Cerebellar nuclear complex (tissue), 1 donor: ENCODE measurements at regions not wholly inside any gene's neighbourhood (a gene's known extent, or its start where the extent isn't known, plus 50 kb on each side); places are given as distances from the start of the nearest gene placed in this dataset.

Experiments used
- DNase-seq, 2 experiments: peaks; one replicate each; lab custom pipeline; 2025; lab: John Stamatoyannopoulos, UW

DNA sequence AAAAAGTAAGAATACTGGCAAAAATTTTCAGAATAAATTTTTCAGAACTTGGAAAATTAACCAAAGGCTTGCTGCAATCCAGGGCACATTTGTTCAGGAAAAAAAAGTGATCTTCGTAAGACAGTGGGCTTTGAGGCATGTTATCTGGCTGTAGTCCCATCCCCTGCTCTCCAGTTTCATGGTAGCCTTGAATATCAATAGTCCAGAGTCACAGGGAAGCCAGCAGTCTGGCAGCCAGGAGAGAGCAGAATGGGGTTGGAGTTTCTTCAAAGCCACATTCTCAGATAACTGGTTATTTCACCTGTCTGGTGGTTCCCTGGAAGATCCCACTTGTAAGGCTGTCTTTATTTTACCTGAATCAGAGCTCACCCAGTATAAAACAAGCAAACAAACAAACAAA is 669.3 kb downstream of the MATN1 start:
- DNase-seq, result no peak

- no peak for DNase-seq
Observed at GRCh38 chr1:30052178-30052577, 671.2 kb downstream of the MATN1 start.

DNA sequence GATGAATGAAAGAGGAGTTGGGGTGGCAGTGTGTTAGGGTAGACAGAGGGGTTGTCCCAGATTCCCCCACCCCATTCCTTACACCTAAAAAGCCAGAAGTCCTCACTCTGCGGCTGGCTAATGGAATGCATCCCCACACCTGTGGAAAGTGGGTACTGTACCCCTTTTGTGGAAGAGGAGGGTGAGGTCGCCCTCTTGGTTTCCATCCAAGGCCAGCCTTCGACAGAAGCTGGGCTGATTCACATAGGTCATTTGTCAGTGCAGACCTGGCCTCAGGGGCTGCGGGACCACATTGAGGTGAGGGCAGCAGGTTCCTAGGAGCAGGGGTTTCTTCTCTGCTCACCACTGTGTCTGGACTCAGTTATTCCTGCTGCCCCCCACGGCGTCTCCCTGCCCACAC is 671.6 kb downstream of the MATN1 start:
- DNase-seq, result no peak

- DNase-seq, result no peak
Observed at GRCh38 chr1:30049748-30050296, 673.6 kb downstream of the MATN1 start.

DNA sequence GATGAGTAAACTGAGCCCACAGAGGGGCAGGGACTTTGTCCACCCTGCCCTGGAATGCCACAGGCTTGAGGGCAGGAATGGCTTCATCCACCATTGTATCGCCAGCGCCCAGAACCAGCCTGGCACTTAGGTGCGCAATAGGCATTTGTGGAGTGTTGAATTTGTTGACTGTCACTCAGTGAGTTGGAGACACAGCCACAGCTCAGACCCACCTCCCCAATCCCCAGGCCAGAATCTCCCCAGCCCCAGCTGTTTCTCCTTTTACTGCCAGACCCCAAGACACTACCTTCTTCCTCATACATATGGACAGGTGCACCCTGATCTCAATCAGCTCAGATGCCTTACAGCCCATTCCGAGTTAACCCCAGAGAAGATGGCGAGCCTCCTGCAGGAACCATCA is 674.5 kb downstream of the MATN1 start:
- DNase-seq, result no peak

GRCh38 chr1:30047576-30047975 is 675.8 kb downstream of the MATN1 start:
- DNase-seq, result no peak

- DNase-seq, result no peak
Observed at GRCh38 chr1:30046751-30047150, 676.6 kb downstream of the MATN1 start.

GRCh38 chr1:30045304-30046090 is 677.9 kb downstream of the MATN1 start:
- DNase-seq, result no peak

DNA sequence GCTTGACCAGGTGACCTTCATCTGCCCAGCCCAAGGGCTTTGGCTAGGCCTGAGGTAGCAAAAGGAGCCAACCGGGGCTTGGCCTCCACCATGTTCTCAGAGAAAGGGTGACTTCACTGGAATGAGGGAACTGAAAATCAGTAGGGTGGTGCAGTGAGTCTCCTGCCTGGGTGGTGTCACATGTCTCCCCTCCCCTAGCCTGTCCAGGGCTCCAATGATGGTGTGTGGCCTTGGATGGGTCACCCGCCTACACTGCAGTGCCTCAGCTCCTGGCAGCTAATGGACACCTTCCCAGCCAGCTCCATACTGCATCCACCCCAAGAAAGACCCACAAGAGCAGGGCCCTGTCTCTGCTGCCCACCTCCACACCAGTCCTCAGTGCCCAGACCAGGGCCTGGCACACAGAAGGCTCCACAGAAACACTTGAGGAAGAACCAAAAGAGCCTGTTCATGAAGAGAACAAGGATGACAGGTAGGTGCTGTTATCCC is 678.7 kb downstream of the MATN1 start:
- no peak for DNase-seq

DNA sequence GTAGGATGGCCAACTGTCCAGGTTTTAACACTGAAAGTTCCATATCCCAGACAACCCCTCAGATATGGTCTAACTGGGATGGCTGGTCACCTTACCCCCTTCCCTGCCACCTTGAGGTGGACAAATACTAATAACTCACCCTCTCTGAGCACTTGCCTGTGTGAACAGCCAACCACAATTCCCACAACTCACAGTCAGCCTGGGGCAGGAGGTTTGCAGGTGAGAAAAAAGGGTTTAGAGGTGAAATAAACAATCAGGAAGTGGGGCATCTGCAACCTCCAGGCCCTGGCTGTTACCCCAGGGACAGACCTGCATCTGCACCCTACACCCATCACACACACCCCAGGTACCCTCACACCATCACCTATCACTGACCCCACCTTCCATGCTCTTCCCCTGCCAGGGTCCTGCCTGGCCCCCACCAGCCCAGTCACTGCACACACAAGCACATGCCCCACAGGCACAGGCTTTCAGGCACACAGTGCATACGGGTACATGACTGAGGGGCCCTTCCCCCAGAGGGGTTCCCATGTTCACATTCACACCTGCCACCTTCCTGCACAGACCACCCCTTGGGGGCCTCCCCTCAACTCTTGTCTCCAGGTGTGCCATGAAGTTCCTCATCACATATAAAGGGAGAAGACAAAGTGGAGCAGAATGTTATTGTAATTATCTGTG is 679.5 kb downstream of the MATN1 start:
- DNase-seq, result no peak

DNA sequence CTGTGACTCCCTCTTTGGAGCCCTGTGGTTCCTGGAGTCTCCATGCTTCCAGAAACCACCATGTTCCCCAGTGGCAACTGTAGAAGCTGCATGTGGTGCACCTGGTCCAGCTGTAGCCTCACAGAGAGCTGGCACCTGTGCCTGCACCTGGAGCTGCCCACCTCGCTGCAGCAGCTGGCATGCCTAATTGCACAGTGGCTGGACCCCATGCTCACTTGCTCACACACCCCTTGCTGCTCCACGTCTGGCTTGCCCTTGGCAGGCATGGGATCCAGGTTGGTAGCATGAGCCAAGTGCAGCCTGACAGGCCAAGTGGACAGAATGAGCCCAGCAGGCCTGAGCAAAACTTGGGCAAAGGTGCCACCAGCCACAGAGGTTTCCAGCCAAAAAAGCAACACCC is 680.1 kb downstream of the MATN1 start:
- no peak for DNase-seq

DNA sequence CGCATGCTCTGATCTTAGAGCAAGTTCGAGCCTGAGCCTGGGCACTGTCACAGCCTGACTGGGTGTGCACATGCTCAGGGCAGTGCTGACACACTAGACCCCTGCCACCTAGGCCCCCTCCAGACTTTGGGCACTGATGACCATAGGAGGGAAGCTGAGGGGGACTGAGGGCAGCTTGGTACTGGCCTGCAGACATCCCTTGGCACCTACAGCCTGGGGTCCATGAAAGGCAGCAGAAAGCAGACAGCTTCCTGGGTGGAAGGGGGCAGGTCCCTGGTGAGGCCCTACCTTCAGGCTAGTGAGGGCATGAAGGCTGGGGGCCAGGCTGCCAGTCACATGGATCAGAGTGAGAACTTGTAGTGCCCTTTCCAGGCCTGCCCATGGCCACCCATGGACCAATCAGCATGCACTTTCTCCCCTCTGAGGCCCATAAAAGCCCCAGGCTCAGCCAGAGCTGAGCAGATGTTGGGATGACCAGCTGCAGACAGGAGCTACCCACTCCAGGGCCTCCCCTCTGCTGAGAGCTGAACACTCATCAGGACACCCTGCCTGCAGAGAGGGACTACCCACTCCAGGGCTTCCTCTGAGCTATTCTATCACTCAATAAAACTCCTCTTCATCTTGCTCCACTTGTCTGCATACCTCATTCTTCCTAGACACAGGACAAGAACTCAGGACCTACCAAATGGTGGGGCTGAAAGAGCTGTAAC is 680.8 kb downstream of the MATN1 start:
- no peak for DNase-seq

DNA sequence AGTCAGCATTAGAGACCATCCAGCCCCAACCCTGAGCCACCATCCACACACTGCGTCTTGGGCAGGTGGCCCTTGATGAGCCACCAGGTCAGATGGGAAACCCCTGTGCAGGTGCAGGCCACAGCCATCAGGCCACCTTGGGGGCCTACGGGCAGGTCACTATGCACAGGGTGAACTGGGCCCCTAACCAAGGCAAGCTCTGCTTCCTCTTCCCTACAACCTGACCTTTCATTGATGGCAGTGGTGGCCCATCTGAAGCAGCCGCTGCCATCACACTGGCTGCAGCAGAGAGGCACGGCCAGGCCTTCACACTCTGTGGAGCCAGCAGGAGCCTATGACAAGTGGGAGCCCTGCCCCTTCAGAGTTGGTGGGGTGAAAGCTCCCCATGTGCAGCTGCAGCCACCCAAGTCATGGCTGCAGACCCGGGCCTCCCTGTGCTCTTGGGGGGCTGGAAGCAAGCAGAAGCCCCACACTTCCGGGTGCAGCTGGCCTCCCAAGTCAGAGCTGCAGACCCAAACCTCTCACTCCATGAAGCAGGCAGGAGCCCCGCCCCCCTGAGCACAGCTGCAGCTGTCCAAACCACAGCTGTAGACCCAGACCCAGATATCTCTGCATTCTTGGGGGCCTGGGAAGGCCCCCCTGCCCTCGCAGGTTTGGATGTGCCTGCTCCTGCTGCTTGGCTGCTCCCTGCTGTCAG is 681.5 kb downstream of the MATN1 start:
- no peak for DNase-seq

- no peak for DNase-seq
Observed at GRCh38 chr1:30040081-30041019, 683.0 kb downstream of the MATN1 start.

DNA sequence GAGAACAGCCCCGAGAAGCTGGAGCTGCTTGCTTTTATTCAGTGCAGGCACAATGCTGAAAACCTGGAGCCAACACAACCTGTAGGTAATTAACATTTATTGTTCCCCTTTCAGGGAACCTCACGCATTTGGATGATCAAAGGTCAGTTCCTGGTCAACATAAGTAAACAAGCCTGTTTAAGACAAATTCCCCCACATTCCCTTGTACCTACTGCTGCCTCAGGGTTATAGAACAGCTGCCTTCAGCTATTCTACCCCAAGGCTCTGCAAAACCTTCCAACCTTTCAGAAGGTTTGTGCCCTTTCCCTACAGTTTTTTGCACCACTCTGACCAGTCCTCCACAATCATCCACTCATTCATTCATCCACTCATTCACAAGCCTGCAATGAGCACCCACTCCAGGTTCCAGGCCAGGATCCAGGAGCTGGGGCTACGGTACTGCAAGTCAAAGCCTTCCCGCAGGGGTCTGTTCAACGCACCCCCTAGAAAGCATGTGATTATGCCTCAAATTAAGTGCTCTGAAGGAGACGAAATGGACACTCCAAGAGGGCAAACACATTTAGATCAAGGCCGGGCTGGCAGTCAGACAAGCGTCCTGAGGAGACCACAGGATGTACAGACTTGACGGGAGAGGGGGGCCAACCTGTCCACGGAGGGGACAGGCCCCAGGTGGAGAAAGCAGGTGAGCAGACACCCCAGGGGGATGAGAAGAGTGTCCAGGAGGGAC is 683.9 kb downstream of the MATN1 start:
- DNase-seq, result no peak

GRCh38 chr1:30038134-30039025 is 685.0 kb downstream of the MATN1 start:
- no peak for DNase-seq

GRCh38 chr1:30037251-30038118 is 685.9 kb downstream of the MATN1 start:
- no peak for DNase-seq

GRCh38 chr1:30036666-30037065 is 686.7 kb downstream of the MATN1 start:
- DNase-seq, result no peak
